ENCODE measurements at regions not wholly inside any gene's neighbourhood (a gene's known extent, or its start where the extent isn't known, plus 50 kb on each side); places are given as distances from the start of the nearest gene placed in this dataset.
"Not testable (repeated sequence)": the region's sequence is repeated elsewhere in the genome, so short reads cannot be mapped to it uniquely, and the experiment has no call there.

DNA sequence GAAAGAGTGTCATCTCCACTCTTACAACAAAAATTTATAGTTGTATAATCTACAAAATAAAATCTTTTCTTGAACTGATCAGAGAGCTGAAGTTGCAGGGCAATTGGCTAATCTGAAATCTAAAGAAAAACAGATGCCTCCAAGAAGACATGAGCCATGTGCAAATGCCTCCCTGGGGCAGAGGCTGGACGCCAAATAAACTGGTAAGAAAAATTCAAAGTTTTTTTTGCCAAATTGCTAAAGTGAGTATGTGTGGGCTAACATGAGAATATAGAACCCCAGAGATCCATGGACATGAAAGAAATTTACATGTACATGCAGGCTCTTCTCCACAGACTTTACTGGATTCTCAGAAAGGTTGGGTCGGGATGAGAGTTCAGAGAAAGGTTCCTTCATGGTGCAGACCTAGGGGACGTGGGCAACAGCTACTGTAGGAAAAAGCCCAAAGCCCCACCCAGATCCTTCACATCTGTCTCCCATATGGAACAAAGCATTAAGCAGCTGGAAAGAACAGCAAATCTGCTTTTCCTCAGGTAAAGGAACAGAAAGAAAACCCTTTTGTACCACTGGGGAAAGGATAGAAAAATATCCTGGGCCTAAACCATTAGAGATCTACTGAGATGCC, 90.5 kb upstream of the SIRPG start:
- peaks cover 0 to 35% (median 0%) of the 10 kb centered on the region in 3 donors for H3K27me3 Mint-ChIP-seq
- ATAC-seq (ENCODE audit: low read depth in 2 of 2) (no peak), DNase-seq (no peak)
- H3K36me3 Mint-ChIP-seq = peaks cover 9 to 21% of the 10 kb centered on the region in 2 donors
- H3K9me3 Mint-ChIP-seq = peaks cover 9 to 23% (median 18%) of the 10 kb centered on the region in 7 donors
- H3K4me1 Mint-ChIP-seq = no peaks in the 10 kb centered on the region
- H3K27ac Mint-ChIP-seq = no peak overlapping the region
- H3K4me3 Mint-ChIP-seq = no peak overlapping the region

DNA sequence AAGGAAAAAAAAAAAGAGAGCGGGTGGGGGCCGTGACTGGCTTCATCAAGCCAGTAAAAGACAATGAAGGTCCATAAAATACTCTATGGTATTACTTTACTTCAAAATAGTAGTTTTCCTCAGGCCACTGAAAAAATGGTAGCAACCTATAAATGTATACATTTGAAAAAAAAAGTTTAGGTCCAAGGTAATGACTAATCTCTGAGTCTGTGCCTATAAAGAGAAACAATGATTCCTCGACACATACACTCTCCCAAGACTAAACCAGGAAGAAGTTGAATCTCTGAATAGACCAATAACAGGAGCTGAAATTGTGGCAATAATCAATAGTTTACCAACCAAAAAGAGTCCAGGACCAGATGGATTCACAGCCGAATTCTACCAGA, 84.5 kb upstream of the SIRPG start:
- ATAC-seq (ENCODE audit: low read depth in 2 of 2) = not testable (repeated sequence)
- peaks cover 5 to 18% (median 16%) of the 10 kb centered on the region in 3 donors for H3K27me3 Mint-ChIP-seq

DNA sequence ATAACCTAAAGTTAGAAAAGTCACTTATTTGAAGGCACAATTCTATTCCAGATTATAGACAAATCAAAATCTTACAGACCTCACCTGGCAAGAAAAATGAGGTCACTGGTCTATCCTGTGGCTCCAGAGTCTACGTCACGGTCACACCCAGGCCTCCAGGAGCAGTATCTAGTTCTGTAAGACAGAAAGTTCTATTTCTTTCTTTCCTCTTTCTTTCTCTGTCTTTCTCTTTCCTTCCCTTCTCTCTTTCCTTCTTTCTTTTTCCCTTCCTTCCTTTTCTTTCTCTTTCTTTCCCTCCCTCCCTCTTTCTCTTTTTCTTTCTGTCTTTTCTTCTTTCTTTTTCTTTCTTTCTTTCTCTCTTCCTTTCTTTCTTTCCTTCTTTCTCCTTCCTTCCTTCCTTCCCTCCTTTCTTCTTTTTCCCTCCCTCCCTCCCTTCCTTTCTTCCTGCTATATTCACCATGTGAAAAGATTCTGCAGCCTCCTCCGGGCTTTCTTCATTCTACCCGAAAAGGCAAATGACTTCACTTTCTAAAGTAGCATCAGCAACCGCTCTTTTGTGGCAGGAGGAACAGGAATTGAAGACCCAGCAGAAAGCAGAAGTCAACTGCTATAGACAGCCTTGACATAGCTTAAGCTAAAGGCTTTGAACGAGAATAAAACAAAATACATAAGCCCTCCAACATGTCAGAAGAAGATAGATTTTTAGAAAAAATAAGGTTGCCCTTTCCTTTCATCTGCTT, 83.9 kb upstream of the SIRPG start:
- Mint-ChIP-seq H3K36me3 (no peaks in the 10 kb centered on the region), H3K9me3 (peaks cover 0 to 3% (median 0%) of the 10 kb centered on the region in 7 donors), H3K27ac (no peak overlapping the region), H3K27me3 (peaks cover 5 to 18% (median 16%) of the 10 kb centered on the region in 3 donors), H3K4me3 (peak overlapping the region in 2 of 8 donors; percentile 1 to 5), H3K4me1 (peaks cover 8 to 10% (median 9%) of the 10 kb centered on the region in 3 donors)
- ATAC-seq (ENCODE audit: low read depth in 2 of 2) (peak; percentile 72 to 80), DNase-seq (peak; percentile 18)

More for the DNA sequence above, 84.5 kb upstream of the SIRPG start:
- H3K36me3 Mint-ChIP-seq, H3K4me3 Mint-ChIP-seq, DNase-seq, H3K9me3 Mint-ChIP-seq, H3K4me1 Mint-ChIP-seq, H3K27ac Mint-ChIP-seq: not testable (repeated sequence)

DNA sequence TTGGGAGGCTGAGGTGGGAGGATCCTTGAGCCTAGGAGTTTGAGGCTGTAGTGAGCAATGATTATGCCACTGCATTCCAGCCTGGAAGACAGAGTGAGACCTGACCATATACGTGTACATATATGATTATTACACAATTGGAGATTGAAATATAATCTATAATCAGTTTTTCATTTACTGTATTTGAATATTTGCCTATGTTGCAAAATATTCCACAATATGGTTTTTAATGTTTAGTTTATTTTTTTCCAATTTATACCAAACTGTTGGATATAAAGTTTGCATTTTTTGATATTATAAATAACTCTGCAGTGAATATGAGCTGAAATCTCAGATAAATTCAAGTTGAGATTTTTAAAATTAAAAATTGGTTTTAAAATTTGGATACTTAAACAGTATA, 79.6 kb upstream of the SIRPG start:
- H3K27ac Mint-ChIP-seq = peak overlapping the region in 1 of 6 donors; percentile 39
- H3K9me3 Mint-ChIP-seq = no peaks in the 10 kb centered on the region
- peaks cover 9 to 15% (median 14%) of the 10 kb centered on the region in 3 donors for H3K4me1 Mint-ChIP-seq
- no peak overlapping the region for H3K4me3 Mint-ChIP-seq
- ATAC-seq (ENCODE audit: low read depth in 2 of 2) (no peak), DNase-seq (no peak)
- no peaks in the 10 kb centered on the region for H3K36me3 Mint-ChIP-seq
- H3K27me3 Mint-ChIP-seq = peaks cover 10 to 23% (median 19%) of the 10 kb centered on the region in 3 donors

DNA sequence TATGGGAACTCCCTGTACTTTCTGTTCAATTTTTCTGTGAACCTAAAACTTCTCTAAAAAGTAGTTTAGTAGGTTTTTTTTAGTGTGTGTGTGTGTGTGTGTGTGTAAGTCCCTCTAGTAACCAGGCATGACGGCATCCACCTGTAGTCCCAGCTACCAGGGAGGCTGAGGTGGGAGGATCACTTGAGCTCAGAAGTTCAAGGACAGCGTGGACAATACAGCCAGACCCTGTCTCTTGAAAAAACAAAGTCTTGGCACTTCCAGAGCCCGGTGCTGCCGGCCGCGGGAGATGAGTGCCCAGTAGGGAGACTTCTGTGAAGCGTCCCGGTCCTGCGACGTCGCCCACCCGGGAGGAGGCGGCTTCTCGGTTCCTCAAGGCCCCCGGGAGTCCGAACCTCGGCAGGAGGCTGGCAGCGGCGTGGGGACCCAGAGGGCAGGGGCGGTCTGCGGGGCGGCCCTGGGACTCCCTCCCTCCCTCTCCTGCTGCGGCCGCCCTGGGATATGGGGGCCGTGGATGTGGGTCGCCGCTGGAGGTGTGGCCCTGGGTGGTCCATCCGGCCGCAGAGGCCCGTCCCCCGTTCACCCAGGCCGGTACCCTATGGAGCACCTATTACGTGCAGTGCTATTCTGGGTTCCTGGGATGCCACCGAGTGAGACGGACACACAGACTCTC, 78.0 kb upstream of the SIRPG start:
- H3K4me1 Mint-ChIP-seq = peaks cover 6 to 20% (median 11%) of the 10 kb centered on the region in 3 donors
- H3K4me3 Mint-ChIP-seq = no peak overlapping the region
- H3K36me3 Mint-ChIP-seq = no peaks in the 10 kb centered on the region
- ATAC-seq (ENCODE audit: low read depth in 2 of 2) = no peak
- H3K9me3 Mint-ChIP-seq = no peaks in the 10 kb centered on the region
- no peak for DNase-seq
- peaks cover 5 to 27% (median 25%) of the 10 kb centered on the region in 3 donors for H3K27me3 Mint-ChIP-seq
- H3K27ac Mint-ChIP-seq = no peak overlapping the region

DNA sequence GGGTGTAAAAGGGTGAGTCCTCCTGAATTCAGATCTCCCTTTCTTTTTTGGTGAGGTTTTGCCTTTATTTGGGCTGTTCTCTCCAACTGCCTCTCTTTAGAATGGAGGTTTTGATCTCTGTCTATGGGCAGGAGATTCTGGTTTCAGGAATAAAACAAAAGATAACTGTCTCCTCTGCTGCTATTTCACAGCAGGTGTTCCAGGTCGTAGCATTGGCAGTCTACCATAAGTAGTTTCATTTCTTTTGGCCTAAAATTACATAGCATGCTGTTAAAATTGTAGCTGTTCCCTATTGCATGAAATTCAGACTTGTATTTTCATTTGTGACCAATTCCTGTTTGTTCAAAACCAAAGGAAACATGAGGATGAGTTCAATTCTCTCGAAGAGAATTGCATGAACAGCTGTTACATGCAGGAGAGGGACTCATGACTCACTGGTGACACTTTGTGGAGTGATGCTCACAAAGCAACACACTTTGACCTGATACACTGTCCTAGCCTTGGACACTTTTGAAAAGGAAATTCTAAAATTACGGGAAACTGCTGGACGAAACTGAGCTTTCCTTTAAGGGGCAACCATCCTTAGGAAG, 76.8 kb upstream of the SIRPG start:
- Mint-ChIP-seq H3K9me3 (no peaks in the 10 kb centered on the region), H3K27ac (peak overlapping the region in 1 of 6 donors; percentile 3), H3K27me3 (peaks cover 5 to 25% (median 22%) of the 10 kb centered on the region in 3 donors), H3K4me1 (peaks cover 6 to 20% (median 11%) of the 10 kb centered on the region in 3 donors), H3K36me3 (no peaks in the 10 kb centered on the region), H3K4me3 (no peak overlapping the region)
- DNase-seq (no peak), ATAC-seq (ENCODE audit: low read depth in 2 of 2) (no peak)

DNA sequence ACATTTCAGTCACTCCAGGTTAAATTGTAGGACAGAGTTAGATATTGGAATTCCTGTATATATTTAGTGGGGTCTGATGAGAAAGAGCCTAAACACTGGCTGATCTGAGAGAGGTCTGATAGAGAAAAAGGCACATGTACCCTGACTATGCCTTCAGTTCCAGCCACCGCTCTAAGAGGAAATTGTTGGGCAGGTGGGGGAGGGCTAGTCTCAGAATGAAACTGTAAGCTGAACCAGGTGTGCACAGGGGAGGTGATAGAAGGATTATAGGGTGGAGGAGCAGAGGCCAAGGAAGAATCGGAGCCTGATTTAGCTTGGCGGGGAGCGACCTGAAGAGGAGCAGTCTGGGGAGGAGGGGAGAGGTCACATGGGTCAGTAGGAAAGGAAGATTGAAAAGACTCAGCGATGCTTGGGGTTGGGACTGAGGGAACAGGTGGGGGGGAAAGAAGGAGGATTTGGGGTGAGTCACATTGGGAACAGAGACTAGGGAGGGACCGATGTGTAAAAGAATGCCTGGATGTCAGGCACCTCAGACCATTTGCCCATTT, 74.3 kb upstream of the SIRPG start:
- not testable (repeated sequence) for DNase-seq

DNA sequence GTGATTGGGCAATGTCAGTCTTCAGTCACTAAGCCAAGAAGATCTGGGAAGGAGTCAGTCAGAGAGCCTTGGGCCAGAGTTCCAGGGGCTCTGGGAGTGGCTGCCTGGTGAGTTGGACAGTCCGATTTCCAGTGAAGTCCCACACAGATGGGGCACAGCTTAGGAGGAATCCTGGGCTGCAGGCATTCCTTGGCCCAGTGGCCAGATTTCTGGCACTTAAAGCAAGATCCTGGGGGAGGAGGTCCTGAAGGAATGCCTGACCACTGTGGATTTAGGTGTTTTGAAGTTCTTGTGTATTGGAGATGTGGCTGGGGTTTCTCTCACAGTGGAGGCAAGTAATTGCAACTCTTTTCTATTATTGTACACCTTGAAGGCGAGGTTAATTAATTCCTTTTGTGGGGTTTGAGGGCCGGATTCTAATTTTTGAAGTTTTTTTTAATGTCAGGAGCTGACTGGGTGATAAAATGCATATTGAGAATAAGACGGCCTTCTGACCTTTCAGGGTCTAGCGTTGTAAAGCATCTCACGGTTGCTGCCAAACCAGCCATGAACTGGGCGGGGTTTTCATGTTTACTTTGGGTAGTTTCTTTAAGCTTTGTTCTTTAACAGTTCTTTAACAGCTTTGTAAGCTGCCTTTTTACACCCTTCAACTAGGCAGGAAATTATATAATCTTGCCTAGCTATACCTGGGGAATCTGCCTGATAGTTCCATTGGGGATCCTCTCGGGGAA, 73.6 kb upstream of the SIRPG start:
- H3K36me3 Mint-ChIP-seq; DNase-seq; ATAC-seq (ENCODE audit: low read depth in 2 of 2); H3K9me3 Mint-ChIP-seq: not testable (repeated sequence)
- H3K27ac Mint-ChIP-seq = peak overlapping the region in 1 of 6 donors; percentile 76
- H3K4me1 Mint-ChIP-seq = peaks cover 6 to 20% (median 11%) of the 10 kb centered on the region in 3 donors
- H3K27me3 Mint-ChIP-seq = peaks cover 5 to 15% (median 11%) of the 10 kb centered on the region in 3 donors
- peak overlapping the region in 4 of 8 donors; percentile 10 to 65 (median 58) for H3K4me3 Mint-ChIP-seq

More for the DNA sequence above, 74.3 kb upstream of the SIRPG start:
- Mint-ChIP-seq H3K27me3 (peaks cover 5 to 15% (median 11%) of the 10 kb centered on the region in 3 donors), H3K4me1 (peaks cover 6 to 20% (median 11%) of the 10 kb centered on the region in 3 donors), H3K27ac (peak overlapping the region in 3 of 6 donors; percentile 13 to 76 (median 69)), H3K4me3 (peak overlapping the region in 5 of 8 donors; percentile 10 to 65 (median 54))
- not testable (repeated sequence) for H3K36me3 Mint-ChIP-seq; ATAC-seq (ENCODE audit: low read depth in 2 of 2); H3K9me3 Mint-ChIP-seq

DNA sequence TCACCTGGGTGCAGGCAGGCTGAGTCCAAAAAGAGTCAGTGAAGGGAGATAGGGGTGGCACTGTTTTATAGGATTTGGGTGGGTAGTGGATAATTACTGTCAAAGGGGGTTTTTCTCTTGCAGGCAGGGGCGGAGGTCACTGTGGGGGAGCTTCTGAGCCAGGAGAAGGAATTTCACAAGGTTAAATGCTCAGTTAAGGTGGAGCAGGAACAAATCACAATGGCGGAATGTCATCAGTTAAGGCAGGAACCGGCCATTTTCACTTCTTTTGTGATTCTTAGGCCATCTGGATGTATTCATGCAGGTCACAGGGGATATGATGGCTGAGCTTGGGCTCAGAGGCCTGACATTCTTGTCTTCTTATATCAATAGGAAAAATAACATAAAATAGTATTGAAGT, 69.7 kb upstream of the SIRPG start:
- DNase-seq; H3K4me3 Mint-ChIP-seq; H3K27ac Mint-ChIP-seq; ATAC-seq (ENCODE audit: low read depth in 2 of 2); H3K27me3 Mint-ChIP-seq: not testable (repeated sequence)
- H3K36me3 Mint-ChIP-seq = peaks cover 0 to 19% of the 10 kb centered on the region in 2 donors
- H3K4me1 Mint-ChIP-seq = peaks cover 6 to 17% (median 9%) of the 10 kb centered on the region in 3 donors
- H3K9me3 Mint-ChIP-seq = peaks cover 6 to 32% (median 15%) of the 10 kb centered on the region in 7 donors

DNA sequence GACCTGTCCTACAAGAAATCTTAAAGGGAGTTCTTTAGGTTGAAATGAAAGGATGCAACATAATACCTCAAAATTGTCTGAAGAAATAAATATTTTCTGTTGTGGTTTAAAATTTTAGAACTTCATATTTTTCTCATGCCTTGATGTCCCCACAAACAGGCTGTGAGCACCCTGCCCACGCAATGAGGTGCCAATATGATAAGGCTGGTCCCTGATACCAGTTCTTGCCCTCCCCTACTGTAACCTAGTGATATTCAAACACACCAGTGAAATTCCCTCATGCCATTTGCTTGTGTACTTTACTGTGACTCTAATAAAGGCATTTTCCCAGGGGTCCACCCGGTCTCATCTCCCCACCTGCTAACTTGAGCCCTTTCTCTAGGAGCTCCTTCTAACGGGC, 67.3 kb upstream of the SIRPG start:
- Mint-ChIP-seq H3K4me1 (peaks cover 0 to 14% (median 0%) of the 10 kb centered on the region in 3 donors), H3K27ac (no peak overlapping the region)
- no peak for ATAC-seq (ENCODE audit: low read depth in 2 of 2)

DNA sequence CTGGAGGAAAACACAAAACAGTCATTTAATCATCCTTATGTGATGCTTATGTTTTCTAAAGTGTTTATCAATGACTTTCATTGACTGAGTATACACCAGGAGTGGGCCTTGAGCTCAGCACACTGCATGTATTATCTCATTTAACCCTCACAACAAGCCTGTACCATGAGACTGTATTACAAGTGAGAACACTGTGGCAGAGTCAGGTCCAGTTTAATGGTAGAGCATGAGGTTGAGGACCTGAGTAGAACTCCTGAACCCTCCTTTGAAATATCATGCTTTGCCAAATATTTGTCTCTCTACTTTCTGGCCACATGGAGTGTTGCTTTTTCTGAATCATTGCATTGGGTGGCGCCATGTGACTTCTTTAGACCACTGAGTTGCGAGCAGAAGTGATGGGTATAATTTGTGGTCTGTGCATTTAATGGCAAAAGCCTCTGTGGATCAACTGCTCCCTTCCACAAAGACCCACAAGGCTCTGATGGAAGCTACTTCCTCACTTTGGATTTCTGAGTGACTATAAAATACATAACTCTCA, 65.0 kb upstream of the SIRPG start:
- ATAC-seq (ENCODE audit: low read depth in 2 of 2) (no peak), DNase-seq (no peak)
- Mint-ChIP-seq H3K27me3 (peaks cover 0 to 10% (median 0%) of the 10 kb centered on the region in 3 donors), H3K27ac (peak overlapping the region in 1 of 6 donors; percentile 81), H3K9me3 (peaks cover 6 to 33% (median 15%) of the 10 kb centered on the region in 7 donors), H3K36me3 (peaks cover 0 to 19% of the 10 kb centered on the region in 2 donors), H3K4me3 (peak overlapping the region in 2 of 8 donors; percentile 25 to 39), H3K4me1 (peaks cover 0 to 14% (median 0%) of the 10 kb centered on the region in 3 donors)

More for the DNA sequence above, 67.3 kb upstream of the SIRPG start:
- Mint-ChIP-seq H3K9me3 (peaks cover 6 to 33% (median 15%) of the 10 kb centered on the region in 7 donors), H3K27me3 (no peaks in the 10 kb centered on the region), H3K4me3 (no peak overlapping the region), H3K36me3 (peaks cover 0 to 19% of the 10 kb centered on the region in 2 donors)
- DNase-seq = no peak

All from naive B cell (primary cell).